HG02798 (cell line): ENCODE measurements at regions not wholly inside any gene's neighbourhood (a gene's known extent, or its start where the extent isn't known, plus 50 kb on each side); places are given as distances from the start of the nearest gene placed in this dataset.
"Not testable (repeated sequence)": the region's sequence is repeated elsewhere in the genome, so short reads cannot be mapped to it uniquely, and the experiment has no call there.

Source experiments
- ATAC-seq: cut with Tn5 transposase; IDR thresholded peaks from one replicate; pipeline ENCODE4 v1.9.1; 2021; ENCODE audit warnings: mild to moderate bottlenecking; ENCODE audit not compliant: unreplicated experiment, poor library complexity

- ATAC-seq, result not testable (repeated sequence)
Measured at GRCh38 chr13:68892596-68892995, 1215.0 kb upstream of the ATXN8OS start.

DNA sequence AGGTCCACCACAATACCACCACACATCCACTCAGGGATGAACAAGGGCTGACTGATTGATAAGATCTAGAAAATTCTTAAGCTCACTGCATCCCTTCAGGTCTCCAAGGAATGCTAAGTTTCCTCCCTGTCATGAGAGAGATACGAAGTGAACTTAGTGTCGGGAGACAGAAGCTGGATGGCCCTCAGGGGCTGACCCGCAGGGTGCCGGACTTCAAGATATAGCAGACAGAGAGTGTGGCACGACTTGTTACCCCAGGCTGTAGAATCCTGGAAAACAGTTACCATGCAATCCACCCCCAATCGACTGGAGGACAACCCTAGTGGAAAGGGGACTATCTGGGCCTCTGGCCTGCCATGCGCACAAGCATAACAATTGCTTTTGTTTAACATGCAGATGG is 1217.5 kb upstream of the ATXN8OS start:
- not testable (repeated sequence) for ATAC-seq

- ATAC-seq, result no peak
Measured at GRCh38 chr13:68888832-68889231, 1218.8 kb upstream of the ATXN8OS start.

DNA sequence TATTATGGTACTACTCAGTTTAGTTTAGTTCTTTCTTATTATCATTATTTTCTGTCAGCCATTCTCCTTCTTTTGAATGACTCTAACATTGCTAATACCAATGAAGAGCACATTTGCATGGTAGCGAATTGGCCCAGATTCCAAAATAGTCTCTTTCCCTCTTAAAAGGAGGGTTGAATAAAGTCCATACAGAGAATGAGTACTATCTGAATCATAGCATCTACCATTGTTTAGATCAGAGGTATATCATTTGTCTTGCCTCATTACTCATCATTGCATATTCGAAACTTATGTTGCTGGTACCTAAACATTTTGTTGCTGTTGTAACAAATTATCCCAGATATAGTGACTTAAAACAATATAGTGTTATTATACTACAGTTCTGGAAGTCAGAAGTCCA is 1235.3 kb upstream of the ATXN8OS start:
- ATAC-seq, result no peak

GRCh38 chr13:68851026-68851425 is 1256.6 kb upstream of the ATXN8OS start:
- no peak for ATAC-seq

GRCh38 chr13:68850160-68850559 is 1257.5 kb upstream of the ATXN8OS start:
- no peak for ATAC-seq

GRCh38 chr13:68846663-68847062 is 1261.0 kb upstream of the ATXN8OS start:
- no peak for ATAC-seq

- no peak for ATAC-seq
Measured at GRCh38 chr13:68834375-68834774, 1273.3 kb upstream of the ATXN8OS start.

DNA sequence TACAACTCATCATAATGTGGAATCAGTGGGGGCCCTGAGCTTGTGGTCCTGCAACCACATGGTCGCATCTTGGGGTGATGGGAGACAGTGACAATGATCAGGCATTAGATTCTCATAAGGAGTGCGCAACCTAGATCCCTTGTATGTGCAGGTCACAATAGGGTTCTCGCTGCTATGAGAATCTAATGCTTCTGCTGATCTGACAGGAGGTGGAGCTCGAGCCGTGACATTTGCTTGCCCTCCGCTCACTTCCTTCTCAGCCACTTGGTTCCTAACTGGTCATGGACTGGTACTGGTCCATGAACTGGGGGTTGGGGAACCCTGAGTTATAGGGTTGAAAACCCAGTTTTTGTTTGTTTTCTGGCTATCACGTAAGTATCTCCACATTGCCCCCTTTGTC is 1290.9 kb upstream of the ATXN8OS start:
- ATAC-seq, result no peak

GRCh38 chr13:68813180-68813796 is 1294.3 kb upstream of the ATXN8OS start:
- ATAC-seq, result no peak

- no peak for ATAC-seq
Measured at GRCh38 chr13:68810660-68811059, 1297.0 kb upstream of the ATXN8OS start.

- ATAC-seq, result no peak
Measured at GRCh38 chr13:68808456-68808855, 1299.2 kb upstream of the ATXN8OS start.

GRCh38 chr13:68806125-68806524 is 1301.5 kb upstream of the ATXN8OS start:
- ATAC-seq, result peak; percentile 53

DNA sequence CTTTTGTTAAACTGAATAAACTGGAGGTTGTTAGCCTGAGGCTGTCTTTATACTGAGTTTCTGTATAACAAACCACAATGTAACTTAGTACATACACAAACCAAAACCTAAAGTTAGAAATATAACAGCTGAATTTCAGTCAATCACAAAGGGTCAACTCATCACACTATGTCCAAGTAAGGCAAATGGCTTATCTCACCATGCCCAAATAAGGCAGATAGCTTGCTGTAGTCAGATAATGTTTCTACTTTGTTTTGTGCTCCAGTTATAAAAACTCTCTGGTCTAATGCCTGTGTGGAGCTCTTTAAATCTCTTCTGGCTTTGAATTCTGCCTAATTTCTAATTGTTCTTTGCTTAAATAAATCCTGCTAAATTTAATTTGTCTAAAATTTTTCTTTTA is 1323.4 kb upstream of the ATXN8OS start:
- ATAC-seq, result no peak

DNA sequence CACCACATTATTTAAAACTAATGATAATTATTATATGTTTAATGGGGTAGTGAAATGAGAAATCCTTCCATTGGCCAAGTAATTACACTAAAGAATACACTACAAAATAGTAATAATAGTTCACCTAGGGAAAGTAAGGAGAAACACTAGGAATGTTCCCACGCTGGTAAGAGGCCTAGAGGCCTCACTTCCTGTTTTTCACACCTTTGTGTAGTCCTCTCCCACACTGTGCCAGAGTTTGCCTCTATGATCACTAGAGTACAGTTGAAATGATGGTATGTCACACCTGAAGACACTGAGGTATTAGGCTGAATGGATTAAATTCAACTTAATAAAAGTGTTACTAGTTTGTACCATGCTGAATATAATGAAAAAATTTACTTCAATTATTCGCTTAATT is 1348.0 kb upstream of the ATXN8OS start:
- ATAC-seq, result no peak

DNA sequence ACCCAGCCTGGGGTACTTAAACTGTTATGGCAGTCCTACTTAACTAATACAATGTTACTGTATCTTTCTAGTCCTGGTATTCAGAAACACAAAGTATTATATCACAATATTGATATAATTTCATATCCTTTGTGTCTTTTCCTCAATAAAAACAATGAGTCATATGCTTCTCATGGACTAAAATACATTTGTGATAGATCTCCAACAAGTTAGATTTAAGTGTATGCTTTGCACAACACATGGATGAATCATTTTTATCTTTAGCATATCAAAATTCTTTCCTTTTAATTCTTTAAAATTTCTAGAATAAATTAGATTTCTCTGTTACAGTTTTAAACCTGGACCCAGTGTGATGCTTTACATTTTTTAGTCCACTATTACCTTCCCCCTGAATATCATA is 1357.8 kb upstream of the ATXN8OS start:
- ATAC-seq, result no peak

DNA sequence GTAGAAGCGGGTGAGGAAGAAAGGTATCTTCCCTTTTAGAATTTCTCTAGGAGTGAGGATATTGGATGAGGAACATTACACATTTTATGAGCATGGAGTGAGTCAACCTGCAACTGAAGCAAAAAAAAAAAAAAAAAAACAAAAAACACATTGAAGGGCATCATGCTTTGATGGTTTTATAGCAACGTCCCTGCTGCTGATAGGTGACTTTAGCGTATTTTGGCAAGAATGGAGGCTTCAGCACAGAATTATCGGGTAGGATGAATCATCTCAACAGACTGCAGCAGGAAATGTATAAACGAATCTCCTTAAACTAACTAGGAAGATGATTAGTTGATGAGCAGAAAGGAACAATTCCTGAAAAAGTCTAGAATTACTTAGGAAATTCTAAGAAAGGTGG is 1359.6 kb upstream of the ATXN8OS start:
- no peak for ATAC-seq

DNA sequence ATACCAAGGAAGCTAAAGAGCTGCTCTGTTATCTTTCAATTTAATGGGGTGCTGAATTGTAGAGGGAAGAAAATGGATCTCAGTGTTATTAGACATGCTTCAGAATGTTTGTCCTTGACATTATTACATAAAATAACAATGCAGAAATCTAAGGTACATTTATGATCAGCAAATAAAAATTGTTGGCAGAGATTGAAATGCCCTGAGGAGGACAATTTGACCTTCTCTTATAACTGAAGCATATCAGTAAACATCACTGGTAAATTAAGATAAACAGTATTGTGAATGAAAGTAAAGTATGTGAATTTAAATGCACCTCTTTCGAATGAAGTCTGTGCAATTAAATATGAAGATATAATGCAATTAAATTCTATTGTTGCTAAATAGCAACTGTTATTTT is 1362.1 kb upstream of the ATXN8OS start:
- ATAC-seq, result no peak

DNA sequence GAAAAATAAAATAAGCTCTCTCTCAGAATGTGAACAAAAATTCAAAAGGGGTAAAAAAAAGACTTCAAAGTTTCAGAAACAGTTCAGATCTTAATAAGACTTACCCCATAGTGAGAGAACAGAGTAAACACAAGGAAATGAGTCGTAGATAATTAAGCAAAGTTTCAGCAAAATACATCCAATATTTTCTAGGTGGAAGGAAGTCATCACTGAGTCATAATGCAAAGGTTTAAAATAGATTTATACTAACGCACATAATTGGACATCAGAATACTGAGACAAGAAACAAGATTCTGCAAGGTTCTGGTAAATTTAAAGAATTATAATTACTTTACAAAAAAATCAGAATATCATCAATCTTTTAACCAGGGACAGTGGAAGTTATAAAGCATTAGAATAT is 1370.7 kb upstream of the ATXN8OS start:
- ATAC-seq, result no peak

GRCh38 chr13:68727798-68728197 is 1379.8 kb upstream of the ATXN8OS start:
- no peak for ATAC-seq

- no peak for ATAC-seq
Measured at GRCh38 chr13:68727165-68727564, 1380.5 kb upstream of the ATXN8OS start.

- no peak for ATAC-seq
Measured at GRCh38 chr13:68719815-68720214, 1387.8 kb upstream of the ATXN8OS start.

DNA sequence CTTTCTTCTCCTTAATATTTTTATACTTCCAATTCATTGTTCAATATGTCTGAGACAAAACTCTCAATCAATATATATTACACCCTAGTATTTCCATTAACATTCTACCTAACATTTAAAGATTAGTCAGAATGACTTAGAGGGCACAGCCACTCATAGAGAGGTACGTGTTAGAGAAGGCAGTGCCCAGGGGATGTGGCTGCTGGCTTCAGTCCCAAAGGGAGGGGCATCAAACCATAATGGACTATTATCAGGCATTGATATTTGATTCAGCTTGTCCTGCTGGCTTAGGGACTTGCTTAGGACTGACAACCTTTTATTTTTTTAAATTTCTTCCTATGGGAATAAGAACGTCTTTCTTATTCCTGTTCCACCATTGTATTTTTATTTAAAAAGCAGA is 1392.0 kb upstream of the ATXN8OS start:
- ATAC-seq, result no peak
